ENCODE measurements at regions not wholly inside any gene's neighbourhood (a gene's known extent, or its start where the extent isn't known, plus 50 kb on each side); places are given as distances from the start of the nearest gene placed in this dataset.
A peak's percentile ranks its signal among the peaks of the same experiment; 100 is the strongest.
"Not testable (repeated sequence)": the region's sequence is repeated elsewhere in the genome, so short reads cannot be mapped to it uniquely, and the experiment has no call there.

DNA sequence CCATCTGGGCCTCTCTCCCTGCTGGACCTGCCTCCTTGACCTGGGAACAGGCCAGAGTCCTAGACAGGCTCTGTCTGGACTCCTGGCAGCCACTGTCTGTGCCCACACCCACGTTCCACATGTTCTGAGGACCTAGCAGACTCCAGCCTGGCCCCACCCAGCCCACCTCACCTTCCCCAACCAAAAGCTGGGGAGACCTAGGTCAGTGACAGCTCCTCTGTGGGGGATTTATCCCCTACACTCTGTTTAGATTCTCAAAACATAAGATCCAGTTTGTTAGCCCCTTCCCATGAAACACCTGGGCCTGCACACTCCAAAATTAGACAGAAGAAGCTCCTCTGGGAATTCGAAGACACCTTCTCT, 59.8 kb upstream of the ADAMTS2 start:
- Histone ChIP-seq H3K4me3 (no peak overlapping the region), H3K27me3 (no peaks in the 10 kb centered on the region), H3K27ac (no peak overlapping the region), H3K9me3 (peaks cover 0 to 16% (median 6%) of the 10 kb centered on the region in 3 donors), H3K36me3 (no peaks in the 10 kb centered on the region), H3K4me1 (no peaks in the 10 kb centered on the region)
- intact Hi-C loops (cut with DNase I): no loop called here
- TF ChIP-seq, protein P1, sequence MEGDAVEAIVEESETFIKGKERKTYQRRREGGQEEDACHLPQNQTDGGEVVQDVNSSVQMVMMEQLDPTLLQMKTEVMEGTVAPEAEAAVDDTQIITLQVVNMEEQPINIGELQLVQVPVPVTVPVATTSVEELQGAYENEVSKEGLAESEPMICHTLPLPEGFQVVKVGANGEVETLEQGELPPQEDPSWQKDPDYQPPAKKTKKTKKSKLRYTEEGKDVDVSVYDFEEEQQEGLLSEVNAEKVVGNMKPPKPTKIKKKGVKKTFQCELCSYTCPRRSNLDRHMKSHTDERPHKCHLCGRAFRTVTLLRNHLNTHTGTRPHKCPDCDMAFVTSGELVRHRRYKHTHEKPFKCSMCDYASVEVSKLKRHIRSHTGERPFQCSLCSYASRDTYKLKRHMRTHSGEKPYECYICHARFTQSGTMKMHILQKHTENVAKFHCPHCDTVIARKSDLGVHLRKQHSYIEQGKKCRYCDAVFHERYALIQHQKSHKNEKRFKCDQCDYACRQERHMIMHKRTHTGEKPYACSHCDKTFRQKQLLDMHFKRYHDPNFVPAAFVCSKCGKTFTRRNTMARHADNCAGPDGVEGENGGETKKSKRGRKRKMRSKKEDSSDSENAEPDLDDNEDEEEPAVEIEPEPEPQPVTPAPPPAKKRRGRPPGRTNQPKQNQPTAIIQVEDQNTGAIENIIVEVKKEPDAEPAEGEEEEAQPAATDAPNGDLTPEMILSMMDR (IDR thresholded peaks at IDR 0.05): no peak
- TF ChIP-seq POLR2A (IDR thresholded peaks at IDR 0.05): no peak
- no peak for DNase-seq
- 50 to 80% methylated on average over 1 to 2 of the region's 2 CpGs for WGBS, 2 donors

DNA sequence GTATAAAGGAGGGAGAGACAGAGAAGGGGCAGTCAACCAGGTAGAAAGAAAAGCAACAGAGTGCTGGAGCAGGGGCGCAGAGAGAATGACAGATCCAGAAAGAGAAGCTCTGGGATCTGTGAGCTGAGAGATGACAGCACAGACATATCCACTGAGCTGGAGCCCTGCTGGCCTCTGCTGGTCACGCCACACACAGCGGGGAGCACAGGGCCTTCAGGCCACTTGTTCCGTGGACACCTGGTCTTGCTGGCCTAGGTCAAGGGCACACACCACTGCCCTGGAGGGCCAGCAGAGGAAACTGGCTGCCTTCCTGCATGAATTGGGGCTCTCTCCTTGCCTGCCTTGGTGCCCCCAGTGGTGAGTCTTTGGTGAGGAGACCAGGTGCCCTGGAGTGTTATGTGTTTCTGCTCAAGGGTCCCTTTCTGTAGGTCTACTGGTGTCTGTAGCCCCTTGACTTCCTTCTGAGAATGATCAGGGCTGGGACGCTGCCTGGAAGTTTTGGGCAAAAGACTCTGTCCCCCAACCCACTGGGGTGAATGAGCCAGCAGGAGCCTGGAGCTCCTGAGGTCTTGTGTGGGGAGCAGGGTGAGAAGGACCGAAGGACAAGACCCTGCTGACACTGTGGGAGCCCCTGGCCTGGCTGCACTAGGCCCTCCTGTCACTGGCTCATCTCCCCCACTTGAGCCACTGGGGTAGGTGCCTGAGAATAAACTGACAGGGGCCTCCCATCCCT, 59.2 kb upstream of the ADAMTS2 start:
- intact Hi-C loops (cut with DNase I): no loop called here
- DNase-seq: no peak

DNA sequence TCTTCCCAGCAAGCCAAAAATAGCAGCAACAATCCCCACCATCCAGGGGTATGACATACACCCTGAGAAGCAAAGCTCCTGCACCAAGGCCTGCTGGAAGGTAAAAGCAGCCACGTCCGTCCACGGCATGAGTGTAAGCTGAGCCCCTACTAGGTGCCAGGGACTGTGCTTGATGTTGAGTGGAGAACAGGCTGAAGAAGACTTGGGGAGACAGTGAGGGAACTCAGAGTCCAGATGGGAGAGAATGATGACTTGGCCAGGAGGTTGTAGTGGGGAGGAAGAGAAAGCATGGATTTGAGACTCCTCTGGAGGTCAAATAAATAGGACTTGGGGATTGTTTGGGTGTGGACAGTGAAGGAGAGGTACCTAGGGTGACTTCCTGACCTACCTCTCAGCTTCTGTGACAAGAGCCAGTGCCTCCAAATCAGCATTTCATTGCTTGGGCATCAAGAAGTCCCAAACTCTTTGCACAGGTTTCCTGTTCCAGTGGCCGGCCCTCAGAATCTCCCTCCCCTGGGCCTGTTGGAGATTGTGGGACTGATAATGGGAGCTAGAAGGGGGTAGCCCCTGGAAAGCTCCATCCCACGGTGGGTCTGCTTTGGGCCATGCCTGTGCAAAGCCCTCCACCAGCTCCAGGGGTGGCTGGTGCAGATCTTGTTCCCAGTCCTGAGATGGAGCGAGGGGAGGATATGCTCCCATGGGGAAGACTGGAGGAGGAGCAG, 58.3 kb upstream of the ADAMTS2 start:
- 80 to 83% methylated on average over 5 of the region's 6 CpGs for WGBS, 2 donors
- H3K27me3 ChIP-seq: no peaks in the 10 kb centered on the region
- H3K4me1 ChIP-seq: no peaks in the 10 kb centered on the region
- peaks cover 0 to 30% (median 17%) of the 10 kb centered on the region in 3 donors for H3K9me3 ChIP-seq
- intact Hi-C loops (cut with DNase I): no loop called here
- DNase-seq: no peak
- H3K27ac ChIP-seq: no peak overlapping the region
- H3K4me3 ChIP-seq: no peak overlapping the region
- TF ChIP-seq, protein P1 (IDR thresholded peaks at IDR 0.05): no peak
- TF ChIP-seq POLR2A (IDR thresholded peaks at IDR 0.05): no peak
- H3K36me3 ChIP-seq: no peaks in the 10 kb centered on the region

More for the DNA sequence above, 59.2 kb upstream of the ADAMTS2 start:
- Histone ChIP-seq H3K4me1 (no peaks in the 10 kb centered on the region), H3K36me3 (no peaks in the 10 kb centered on the region), H3K27ac (no peak overlapping the region), H3K27me3 (no peaks in the 10 kb centered on the region), H3K9me3 (peaks cover 0 to 21% (median 10%) of the 10 kb centered on the region in 3 donors), H3K4me3 (no peak overlapping the region)
- WGBS, 2 donors: 68 to 82% methylated on average over 4 to 6 of the region's 6 CpGs
- TF ChIP-seq, protein P1 (IDR thresholded peaks at IDR 0.05): peak in 1 of 6 experiments; percentile 32
- TF ChIP-seq POLR2A (IDR thresholded peaks at IDR 0.05): no peak

DNA sequence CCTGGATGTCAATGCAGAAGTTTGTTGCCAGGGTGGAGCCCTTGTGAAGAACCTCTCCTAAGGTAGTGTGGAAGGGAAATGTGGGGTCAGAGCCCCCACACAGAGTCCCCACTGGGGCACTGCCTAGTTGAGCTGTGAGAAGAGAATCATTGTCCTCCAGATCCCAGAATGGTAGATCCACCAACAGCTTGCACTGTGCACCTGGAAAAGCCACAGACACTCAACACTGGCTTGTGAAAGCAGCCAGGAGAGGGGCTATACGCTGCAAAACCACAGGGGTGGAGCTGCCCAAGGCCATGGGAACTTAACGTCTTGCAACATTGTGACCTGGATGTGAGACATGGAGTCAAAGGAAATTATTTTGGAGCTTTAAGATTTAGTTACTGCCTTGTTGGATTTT, 55.2 kb upstream of the ADAMTS2 start:
- intact Hi-C loops (cut with DNase I); H3K36me3 ChIP-seq; H3K4me1 ChIP-seq; DNase-seq; H3K27me3 ChIP-seq; H3K27ac ChIP-seq; H3K4me3 ChIP-seq: not testable (repeated sequence)
- peaks cover 0 to 32% (median 17%) of the 10 kb centered on the region in 3 donors for H3K9me3 ChIP-seq
- WGBS, 2 donors: 71 to 78% methylated on average over 1 to 2 of the region's 2 CpGs

DNA sequence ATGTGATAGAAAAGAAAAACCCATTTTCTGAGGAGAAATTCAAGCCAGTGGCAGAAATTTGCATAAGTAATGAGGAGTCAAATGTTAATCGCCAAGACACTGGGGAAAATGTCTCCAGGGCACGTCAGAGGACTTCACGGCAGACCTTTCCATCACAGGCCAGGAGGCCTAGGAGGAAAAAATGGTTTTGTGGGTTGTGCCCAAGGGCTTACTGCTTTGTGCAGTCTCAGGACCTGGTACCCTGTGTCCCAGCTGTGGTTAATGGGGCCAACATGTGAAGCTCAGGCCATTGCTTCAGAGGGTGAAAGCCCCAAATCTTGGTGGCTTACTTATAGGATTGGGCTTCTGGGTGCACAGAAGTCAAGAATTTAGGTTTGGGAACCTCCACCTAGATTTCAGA, 54.8 kb upstream of the ADAMTS2 start:
- no peak for DNase-seq
- Histone ChIP-seq H3K27ac (no peak overlapping the region), H3K9me3 (peaks cover 0 to 32% (median 17%) of the 10 kb centered on the region in 3 donors), H3K4me3 (no peak overlapping the region), H3K27me3 (no peaks in the 10 kb centered on the region), H3K36me3 (no peaks in the 10 kb centered on the region), H3K4me1 (no peaks in the 10 kb centered on the region)
- TF ChIP-seq, protein P1 (IDR thresholded peaks at IDR 0.05): no peak
- no peak for TF ChIP-seq POLR2A (IDR thresholded peaks at IDR 0.05)
- intact Hi-C loops (cut with DNase I): no loop called here
- 44 to 53% methylated on average over 3 of the region's 3 CpGs for WGBS, 2 donors

DNA sequence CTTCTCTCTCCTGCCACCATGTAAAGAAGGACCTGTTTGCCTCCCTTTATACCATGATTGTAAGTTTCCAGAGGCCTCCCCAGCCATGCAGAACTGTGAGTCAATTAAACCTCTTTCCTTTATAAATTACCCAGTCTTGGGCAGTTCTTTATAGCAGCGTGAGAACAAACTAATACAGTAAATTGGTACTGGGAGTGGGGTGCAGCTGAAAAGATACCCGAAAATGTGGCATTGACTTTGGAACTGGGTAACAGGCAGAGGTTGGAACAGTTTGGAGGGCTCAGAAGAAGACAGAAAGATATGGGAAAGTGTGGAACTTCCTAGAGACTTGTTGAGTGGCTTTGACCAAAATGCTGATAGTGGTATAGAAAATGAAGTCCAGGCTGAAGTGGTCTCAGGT, 54.1 kb upstream of the ADAMTS2 start:
- WGBS, 2 donors: 75 to 82% methylated on average over 2 of the region's 2 CpGs
- DNase-seq; H3K4me1 ChIP-seq; H3K36me3 ChIP-seq; H3K4me3 ChIP-seq; intact Hi-C loops (cut with DNase I); H3K27ac ChIP-seq; H3K27me3 ChIP-seq: not testable (repeated sequence)
- peaks cover 0 to 32% (median 17%) of the 10 kb centered on the region in 3 donors for H3K9me3 ChIP-seq
